Neutrophil (primary cell): ENCODE measurements at regions not wholly inside any gene's neighbourhood (a gene's known extent, or its start where the extent isn't known, plus 50 kb on each side); places are given as distances from the start of the nearest gene placed in this dataset.

Experiments
- H3K27ac ChIP-seq: fragments of 200-600 bp; sonication (generic); 2 replicates; pipeline ENCODE4 v1.5.1; 2016; ENCODE audit warnings: mild to moderate bottlenecking, moderate library complexity
- H3K27me3 ChIP-seq: fragments of 200-600 bp; sonication (generic); 2 replicates; pipeline ENCODE4 v1.6.0; 2016; ENCODE audit warnings: mild to moderate bottlenecking
- H3K36me3 ChIP-seq: fragments of 200-600 bp; sonication (generic); 2 replicates; pipeline ENCODE4 v1.5.1; 2017
- H3K4me1 ChIP-seq, 2 experiments: fragments of 200-600 bp in 1 of 2; sonication (generic) in 1 of 2; 1 replicate in 1 of 2; 2 replicates in 1 of 2; pipeline versions ENCODE4 v1.5.1 to v1.6.1; 2013 to 2016; ENCODE audit warnings: low read depth in 1 of 2, low read length in 1 of 2, mild to moderate bottlenecking in 1 of 2, moderate library complexity in 1 of 2; ENCODE audit not compliant: control insufficient read depth in 1 of 2, insufficient read depth in 1 of 2
- H3K4me3 ChIP-seq, 2 experiments: fragments of 200-600 bp in 1 of 2; sonication (generic) in 1 of 2; 1 replicate in 1 of 2; 2 replicates in 1 of 2; pipeline ENCODE4 v1.5.1; 2013 to 2016; ENCODE audit warnings: low read depth in 1 of 2, low read length in 1 of 2, mild to moderate bottlenecking in 1 of 2, moderate library complexity in 1 of 2
- H3K9me3 ChIP-seq: fragments of 200-600 bp; sonication (generic); 2 replicates; pipeline ENCODE4 v1.5.1; 2016
- CTCF ChIP-seq: fragments of 200-600 bp; sonication (generic); IDR thresholded peaks from 2 replicates; pipeline ENCODE4 v1.5.1; 2016; ENCODE audit warnings: antibody characterized with exemption

GRCh38 chr22:47713941-47714340 lies 951.5 kb downstream of the TBC1D22A start:
- H3K4me1 ChIP-seq, result no peaks in the 10 kb centered on the region
- no peak for TF ChIP-seq CTCF
- no peak overlapping the region for H3K27ac ChIP-seq
- H3K27me3 ChIP-seq, result no peaks in the 10 kb centered on the region
- H3K9me3 ChIP-seq, result no peaks in the 10 kb centered on the region
- H3K4me3 ChIP-seq, result no peak overlapping the region
- H3K36me3 ChIP-seq, result no peaks in the 10 kb centered on the region

GRCh38 chr22:47710135-47710534 lies 947.7 kb downstream of the TBC1D22A start:
- Histone ChIP-seq H3K27ac (no peak overlapping the region), H3K36me3 (no peaks in the 10 kb centered on the region), H3K9me3 (no peaks in the 10 kb centered on the region), H3K4me1 (no peaks in the 10 kb centered on the region), H3K4me3 (no peak overlapping the region), H3K27me3 (no peaks in the 10 kb centered on the region)
- no peak for TF ChIP-seq CTCF

- Histone ChIP-seq H3K4me1 (no peaks in the 10 kb centered on the region), H3K27ac (no peak overlapping the region), H3K4me3 (no peak overlapping the region), H3K9me3 (no peaks in the 10 kb centered on the region), H3K27me3 (no peaks in the 10 kb centered on the region), H3K36me3 (no peaks in the 10 kb centered on the region)
- no peak for TF ChIP-seq CTCF
Measured at GRCh38 chr22:47705350-47705749, 942.9 kb downstream of the TBC1D22A start.

- no peaks in the 10 kb centered on the region for H3K36me3 ChIP-seq
- H3K4me3 ChIP-seq, result no peak overlapping the region
- H3K27ac ChIP-seq, result no peak overlapping the region
- no peak for TF ChIP-seq CTCF
- no peaks in the 10 kb centered on the region for H3K4me1 ChIP-seq
- H3K9me3 ChIP-seq, result no peaks in the 10 kb centered on the region
- H3K27me3 ChIP-seq, result no peaks in the 10 kb centered on the region
Measured at GRCh38 chr22:47698906-47699305, 936.5 kb downstream of the TBC1D22A start.

- no peak overlapping the region for H3K4me3 ChIP-seq
- no peak for TF ChIP-seq CTCF
- H3K9me3 ChIP-seq, result no peaks in the 10 kb centered on the region
- H3K27me3 ChIP-seq, result no peaks in the 10 kb centered on the region
- no peaks in the 10 kb centered on the region for H3K36me3 ChIP-seq
- H3K4me1 ChIP-seq, result no peaks in the 10 kb centered on the region
- H3K27ac ChIP-seq, result no peak overlapping the region
Measured at GRCh38 chr22:47697861-47698260, 935.4 kb downstream of the TBC1D22A start.

GRCh38 chr22:47696776-47697175 lies 934.3 kb downstream of the TBC1D22A start:
- no peak overlapping the region for H3K27ac ChIP-seq
- no peaks in the 10 kb centered on the region for H3K27me3 ChIP-seq
- no peaks in the 10 kb centered on the region for H3K4me1 ChIP-seq
- no peak overlapping the region for H3K4me3 ChIP-seq
- no peaks in the 10 kb centered on the region for H3K9me3 ChIP-seq
- H3K36me3 ChIP-seq, result no peaks in the 10 kb centered on the region
- TF ChIP-seq CTCF, result no peak
